Vagina (tissue), 2 donors: ENCODE measurements at regions not wholly inside any gene's neighbourhood (a gene's known extent, or its start where the extent isn't known, plus 50 kb on each side); places are given as distances from the start of the nearest gene placed in this dataset.

ENCODE experiments used
- POLR2A ChIP-seq, 2 donors: fragments of 450-650 bp; IDR thresholded peaks; one replicate each; pipeline ENCODE4 v1.6.1; 2017; ENCODE audit warnings: antibody characterized with exemption in 2 of 2, mild to moderate bottlenecking in 2 of 2, moderate library complexity in 2 of 2
- POLR2AphosphoS5 ChIP-seq, 2 donors: sonication (generic); formaldehyde crosslinking; IDR thresholded peaks; one replicate each; pipeline ENCODE4 v1.9.0; 2017; ENCODE audit warnings: antibody characterized with exemption in 2 of 2, mild to moderate bottlenecking in 2 of 2, low read depth in 1 of 2; ENCODE audit not compliant: insufficient read depth in 1 of 2
- TF ChIP-seq, protein P1 (sequence below), 3 experiments: fragments of 450-650 bp in 2 of 3; fragments of 200-600 bp in 1 of 3; sonication (generic) in 1 of 3; IDR thresholded peaks; one replicate each; pipeline ENCODE4 v1.5.1; 2017 to 2019; ENCODE audit warnings: antibody characterized with exemption in 3 of 3, mild to moderate bottlenecking in 2 of 3, moderate library complexity in 2 of 3

DNA sequence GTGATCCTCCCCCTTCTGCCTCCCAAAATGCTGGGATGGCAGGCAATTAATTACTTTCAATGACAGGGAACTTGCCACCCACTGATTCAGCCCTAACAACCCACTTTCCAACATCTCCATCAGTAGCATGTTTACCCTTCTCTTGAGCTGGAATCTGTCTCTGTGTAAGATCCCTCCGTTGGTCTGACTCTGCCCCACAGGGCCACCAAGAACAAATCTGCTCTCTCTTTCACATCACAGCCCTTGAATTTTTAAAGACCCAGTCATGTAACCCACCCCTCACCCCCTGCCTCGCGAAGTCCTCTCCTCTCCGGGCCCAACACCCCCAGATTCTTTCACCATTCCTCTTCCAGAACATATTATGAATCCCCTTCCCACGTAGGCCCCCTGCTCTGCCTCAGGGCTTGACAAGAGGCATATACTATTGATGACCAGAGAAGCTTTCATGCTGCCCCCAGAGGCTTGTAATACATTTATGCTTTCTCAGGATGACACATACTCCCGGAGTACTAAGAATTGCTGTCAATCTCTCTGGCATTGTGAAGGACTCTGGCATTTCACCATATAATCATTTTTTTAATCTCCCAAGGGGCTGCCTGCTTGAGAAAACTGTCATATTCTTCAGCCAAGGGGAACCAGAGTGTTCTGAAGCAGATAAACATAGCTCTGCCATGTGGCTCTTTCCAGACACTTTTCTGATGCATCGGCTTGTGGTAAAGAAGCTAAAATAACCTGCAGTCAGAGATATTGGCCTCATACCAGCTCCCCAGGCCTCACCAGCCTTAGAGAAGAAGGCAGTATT is 179.2 kb upstream of the AUTS2 start:
- TF ChIP-seq, protein P1, sequence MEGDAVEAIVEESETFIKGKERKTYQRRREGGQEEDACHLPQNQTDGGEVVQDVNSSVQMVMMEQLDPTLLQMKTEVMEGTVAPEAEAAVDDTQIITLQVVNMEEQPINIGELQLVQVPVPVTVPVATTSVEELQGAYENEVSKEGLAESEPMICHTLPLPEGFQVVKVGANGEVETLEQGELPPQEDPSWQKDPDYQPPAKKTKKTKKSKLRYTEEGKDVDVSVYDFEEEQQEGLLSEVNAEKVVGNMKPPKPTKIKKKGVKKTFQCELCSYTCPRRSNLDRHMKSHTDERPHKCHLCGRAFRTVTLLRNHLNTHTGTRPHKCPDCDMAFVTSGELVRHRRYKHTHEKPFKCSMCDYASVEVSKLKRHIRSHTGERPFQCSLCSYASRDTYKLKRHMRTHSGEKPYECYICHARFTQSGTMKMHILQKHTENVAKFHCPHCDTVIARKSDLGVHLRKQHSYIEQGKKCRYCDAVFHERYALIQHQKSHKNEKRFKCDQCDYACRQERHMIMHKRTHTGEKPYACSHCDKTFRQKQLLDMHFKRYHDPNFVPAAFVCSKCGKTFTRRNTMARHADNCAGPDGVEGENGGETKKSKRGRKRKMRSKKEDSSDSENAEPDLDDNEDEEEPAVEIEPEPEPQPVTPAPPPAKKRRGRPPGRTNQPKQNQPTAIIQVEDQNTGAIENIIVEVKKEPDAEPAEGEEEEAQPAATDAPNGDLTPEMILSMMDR (IDR thresholded peaks at IDR 0.05): no peak
- TF ChIP-seq POLR2A (IDR thresholded peaks at IDR 0.05) (no peak), POLR2AphosphoS5 (IDR thresholded peaks at IDR 0.05; ENCODE audit: insufficient read depth in 1 of 2, low read depth in 1 of 2) (no peak)
